BE2C (cell line): ENCODE measurements at regions not wholly inside any gene's neighbourhood (a gene's known extent, or its start where the extent isn't known, plus 50 kb on each side); places are given as distances from the start of the nearest gene placed in this dataset.

Experiments used
- DNase-seq: peaks from one replicate; pipeline ENCODE4 v3.0.0-alpha.2; 2020
- H3K27me3 ChIP-seq: fragments of 250-450 bp; sonication (Bioruptor Pico); 2 replicates; pipeline ENCODE4 v1.5.1; 2020; ENCODE audit warnings: mild to moderate bottlenecking
- H3K36me3 ChIP-seq: fragments of 250-450 bp; sonication (Bioruptor Pico); 2 replicates; pipeline ENCODE4 v1.5.1; 2020; ENCODE audit warnings: mild to moderate bottlenecking
- H3K4me1 ChIP-seq: fragments of 250-450 bp; sonication (Bioruptor Pico); 2 replicates; pipeline ENCODE4 v1.5.1; 2020
- H3K4me3 ChIP-seq: 2 replicates; pipeline ENCODE4 v1.5.1; 2011; ENCODE audit warnings: low read depth, low read length
- H3K9me3 ChIP-seq: fragments of 250-450 bp; sonication (Bioruptor Pico); 2 replicates; pipeline ENCODE4 v1.5.1; 2020
- CTCF ChIP-seq: IDR thresholded peaks from 2 replicates; pipeline ENCODE4 v1.5.1; 2012; ENCODE audit warnings: mild to moderate bottlenecking, low read depth, low read length

- no peak for DNase-seq
- no peak overlapping the region for H3K4me3 ChIP-seq
- H3K9me3 ChIP-seq: no peaks in the 10 kb centered on the region
- TF ChIP-seq CTCF: no peak
- H3K4me1 ChIP-seq: no peaks in the 10 kb centered on the region
- H3K36me3 ChIP-seq: no peaks in the 10 kb centered on the region
- peaks cover 6% of the 10 kb centered on the region; the same call in 1 of the 2 replicates for H3K27me3 ChIP-seq
These were observed 51.1 kb upstream of the H6PD start for GRCh38 chr1:9183441-9183840.

DNA sequence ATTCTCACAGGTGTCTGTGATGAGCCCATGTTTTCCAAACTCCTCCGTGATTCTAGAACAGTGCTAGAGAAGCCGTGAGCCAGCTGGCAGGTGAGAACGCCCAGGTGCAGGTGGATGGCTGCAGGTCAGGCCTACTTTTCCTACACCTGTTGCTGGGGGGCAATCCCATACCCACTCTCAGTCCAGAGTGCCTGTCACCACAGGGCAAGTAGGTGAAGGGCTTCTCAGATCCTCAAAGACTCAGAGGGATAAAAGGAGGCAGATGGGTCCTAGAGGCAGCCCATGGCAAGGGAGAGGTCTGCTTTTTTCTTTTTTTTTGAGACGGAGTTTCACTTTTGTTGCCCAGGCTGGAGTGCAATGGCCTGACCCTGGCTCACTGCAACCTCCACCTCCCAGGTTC, 50.7 kb upstream of the H6PD start:
- Histone ChIP-seq H3K36me3 (no peaks in the 10 kb centered on the region), H3K4me1 (no peaks in the 10 kb centered on the region), H3K9me3 (no peaks in the 10 kb centered on the region), H3K4me3 (no peak overlapping the region), H3K27me3 (peaks cover 6% of the 10 kb centered on the region; the same call in 1 of the 2 replicates)
- TF ChIP-seq CTCF: no peak
- DNase-seq: no peak

- Histone ChIP-seq H3K36me3 (no peaks in the 10 kb centered on the region), H3K9me3 (no peaks in the 10 kb centered on the region), H3K4me3 (no peak overlapping the region), H3K4me1 (no peaks in the 10 kb centered on the region), H3K27me3 (peaks cover 6% of the 10 kb centered on the region; the same call in 1 of the 2 replicates)
- TF ChIP-seq CTCF: no peak
- no peak for DNase-seq
These were observed 49.8 kb upstream of the H6PD start for GRCh38 chr1:9184749-9185148.
